ENCODE measurements at regions not wholly inside any gene's neighbourhood (a gene's known extent, or its start where the extent isn't known, plus 50 kb on each side); places are given as distances from the start of the nearest gene placed in this dataset.

DNA sequence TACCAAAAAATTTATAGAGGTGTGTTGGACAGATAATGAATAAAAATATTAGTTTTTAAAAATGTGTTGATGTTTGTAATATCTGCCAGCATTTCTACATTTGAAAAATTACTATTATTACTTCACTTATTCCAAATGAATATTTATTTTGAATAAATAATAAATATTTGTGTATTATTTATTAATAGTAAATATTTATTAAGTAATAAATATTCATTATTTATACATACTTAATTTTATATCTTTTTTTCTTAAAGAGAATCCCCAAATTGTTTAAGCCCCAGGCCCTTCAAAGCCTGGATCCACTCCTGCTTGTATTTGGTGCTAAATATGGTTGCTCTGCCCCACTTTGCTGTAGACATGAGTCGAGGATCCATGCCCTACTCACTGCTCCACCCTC lies 60.5 kb upstream of the HOPX start:
- TF ChIP-seq, protein P1, sequence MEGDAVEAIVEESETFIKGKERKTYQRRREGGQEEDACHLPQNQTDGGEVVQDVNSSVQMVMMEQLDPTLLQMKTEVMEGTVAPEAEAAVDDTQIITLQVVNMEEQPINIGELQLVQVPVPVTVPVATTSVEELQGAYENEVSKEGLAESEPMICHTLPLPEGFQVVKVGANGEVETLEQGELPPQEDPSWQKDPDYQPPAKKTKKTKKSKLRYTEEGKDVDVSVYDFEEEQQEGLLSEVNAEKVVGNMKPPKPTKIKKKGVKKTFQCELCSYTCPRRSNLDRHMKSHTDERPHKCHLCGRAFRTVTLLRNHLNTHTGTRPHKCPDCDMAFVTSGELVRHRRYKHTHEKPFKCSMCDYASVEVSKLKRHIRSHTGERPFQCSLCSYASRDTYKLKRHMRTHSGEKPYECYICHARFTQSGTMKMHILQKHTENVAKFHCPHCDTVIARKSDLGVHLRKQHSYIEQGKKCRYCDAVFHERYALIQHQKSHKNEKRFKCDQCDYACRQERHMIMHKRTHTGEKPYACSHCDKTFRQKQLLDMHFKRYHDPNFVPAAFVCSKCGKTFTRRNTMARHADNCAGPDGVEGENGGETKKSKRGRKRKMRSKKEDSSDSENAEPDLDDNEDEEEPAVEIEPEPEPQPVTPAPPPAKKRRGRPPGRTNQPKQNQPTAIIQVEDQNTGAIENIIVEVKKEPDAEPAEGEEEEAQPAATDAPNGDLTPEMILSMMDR (IDR thresholded peaks at IDR 0.05; ENCODE audit: borderline replicate concordance, extremely low read depth, low read length, poor library complexity, severe bottlenecking), result no peak
- no peak for TF ChIP-seq EZH2 (IDR thresholded peaks at IDR 0.05; ENCODE audit: borderline replicate concordance, low read depth, low read length, severe bottlenecking)
